GM21526 (cell line): ENCODE measurements at regions not wholly inside any gene's neighbourhood (a gene's known extent, or its start where the extent isn't known, plus 50 kb on each side); places are given as distances from the start of the nearest gene placed in this dataset.
"Not testable (repeated sequence)": the region's sequence is repeated elsewhere in the genome, so short reads cannot be mapped to it uniquely, and the experiment has no call there.

Source experiments
- ATAC-seq: cut with Tn5 transposase; IDR thresholded peaks from one replicate; pipeline ENCODE4 v1.9.1; 2021; ENCODE audit warnings: moderate library complexity; ENCODE audit not compliant: unreplicated experiment, low FRiP score

GRCh38 chr6:81978230-81978629, 225.7 kb upstream of the TENT5A start:
- ATAC-seq = no peak

- ATAC-seq = no peak
Observed at GRCh38 chr6:81977486-81977885, 225.0 kb upstream of the TENT5A start.

GRCh38 chr6:81969814-81970213, 217.3 kb upstream of the TENT5A start:
- no peak for ATAC-seq

- no peak for ATAC-seq
Observed at GRCh38 chr6:81969011-81969410, 216.5 kb upstream of the TENT5A start.

- ATAC-seq = no peak
Observed at GRCh38 chr6:81966968-81967367, 214.5 kb upstream of the TENT5A start.

GRCh38 chr6:81962198-81962597, 209.7 kb upstream of the TENT5A start:
- ATAC-seq = no peak

GRCh38 chr6:81950877-81951276, 198.4 kb upstream of the TENT5A start:
- no peak for ATAC-seq

- ATAC-seq = no peak
Observed at GRCh38 chr6:81948861-81949260, 196.4 kb upstream of the TENT5A start.

- not testable (repeated sequence) for ATAC-seq
Observed at GRCh38 chr6:81948196-81948595, 195.7 kb upstream of the TENT5A start.

GRCh38 chr6:81944661-81945060, 192.2 kb upstream of the TENT5A start:
- ATAC-seq = no peak

GRCh38 chr6:81942842-81943241, 190.4 kb upstream of the TENT5A start:
- not testable (repeated sequence) for ATAC-seq

GRCh38 chr6:81942067-81942370, 189.5 kb upstream of the TENT5A start:
- ATAC-seq = no peak

- ATAC-seq = no peak
Observed at GRCh38 chr6:81940451-81940985, 188.0 kb upstream of the TENT5A start.

GRCh38 chr6:81939766-81940165, 187.3 kb upstream of the TENT5A start:
- ATAC-seq = no peak

- no peak for ATAC-seq
Observed at GRCh38 chr6:81938991-81939732, 186.7 kb upstream of the TENT5A start.

GRCh38 chr6:81938014-81938856, 185.8 kb upstream of the TENT5A start:
- no peak for ATAC-seq

- no peak for ATAC-seq
Observed at GRCh38 chr6:81937296-81937937, 184.9 kb upstream of the TENT5A start.

GRCh38 chr6:81934936-81935335, 182.5 kb upstream of the TENT5A start:
- no peak for ATAC-seq

GRCh38 chr6:81933608-81934051, 181.1 kb upstream of the TENT5A start:
- no peak for ATAC-seq

- no peak for ATAC-seq
Observed at GRCh38 chr6:81933089-81933488, 180.6 kb upstream of the TENT5A start.

GRCh38 chr6:81932448-81932847, 180.0 kb upstream of the TENT5A start:
- ATAC-seq = not testable (repeated sequence)
